ENCODE measurements at regions not wholly inside any gene's neighbourhood (a gene's known extent, or its start where the extent isn't known, plus 50 kb on each side); places are given as distances from the start of the nearest gene placed in this dataset.

DNA sequence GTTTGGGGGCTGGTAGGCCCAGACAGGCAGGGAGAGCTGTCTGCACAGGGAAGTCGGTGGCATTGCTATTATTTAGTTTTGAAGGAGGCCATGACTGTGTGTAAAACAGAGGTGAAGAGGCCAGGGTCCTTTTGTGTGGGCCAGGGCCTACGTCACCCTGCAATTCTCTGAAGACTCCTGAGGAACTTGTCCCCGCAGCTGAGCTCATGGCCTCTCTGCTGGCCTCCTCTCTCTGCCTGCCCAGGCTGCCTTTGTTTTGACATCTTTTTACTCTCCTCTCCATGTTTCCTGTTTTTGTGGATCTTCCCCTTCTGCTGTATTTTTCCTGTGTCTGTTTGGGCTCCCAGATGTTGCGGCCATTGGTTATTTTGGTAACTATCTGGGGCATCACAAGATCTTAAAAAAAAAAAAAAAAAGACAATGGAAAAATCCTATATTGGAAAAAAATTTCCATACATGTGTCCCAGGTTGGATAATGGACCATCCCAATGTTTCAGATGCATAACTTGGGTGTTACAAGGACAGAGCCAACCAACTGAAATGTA lies 280.7 kb downstream of the RPS6KC1 start:
- Histone ChIP-seq H3K79me2 (ENCODE audit: low read length) (no peaks in the 10 kb centered on the region), H2AFZ (ENCODE audit: low read length) (no peak overlapping the region)

DNA sequence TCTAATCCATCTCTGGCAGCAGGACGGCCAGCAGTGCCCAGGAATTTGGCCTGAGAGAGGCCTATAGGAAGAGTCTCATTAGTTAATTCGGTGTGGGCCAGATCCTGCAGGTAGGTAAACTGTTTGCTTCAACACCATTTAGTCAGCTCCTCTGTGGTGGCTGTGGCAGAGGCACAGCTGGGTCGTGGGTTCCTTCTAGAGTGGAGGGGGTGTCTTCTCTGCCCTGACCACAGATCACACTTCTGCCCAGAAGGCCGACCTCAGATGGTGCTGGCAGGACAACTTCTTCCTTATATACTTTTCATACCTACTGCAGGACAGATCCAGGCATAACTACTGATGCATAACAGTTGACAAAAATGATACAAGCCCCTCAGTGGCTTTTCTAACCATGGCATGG lies 281.4 kb downstream of the RPS6KC1 start:
- Histone ChIP-seq H3K36me3 (replicated peaks; ENCODE audit: insufficient read depth, low read length) (no peaks in the 10 kb centered on the region), H3F3A (ENCODE audit: insufficient read depth, low read length) (no peaks in the 10 kb centered on the region)

More for the DNA sequence above, 280.7 kb downstream of the RPS6KC1 start:
- Histone ChIP-seq H3K9ac (ENCODE audit: low read length) (no peak overlapping the region), H3K9me3 (replicated peaks; ENCODE audit: insufficient read depth, low read length) (no peaks in the 10 kb centered on the region), H3K27me3 (replicated peaks; ENCODE audit: insufficient read depth, low read length) (no peaks in the 10 kb centered on the region), H3F3A (ENCODE audit: insufficient read depth, low read length) (no peaks in the 10 kb centered on the region), H3K4me3 (ENCODE audit: low read length) (no peak overlapping the region), H3K27ac (ENCODE audit: low read length) (no peak overlapping the region), H3K36me3 (replicated peaks; ENCODE audit: insufficient read depth, low read length) (no peaks in the 10 kb centered on the region), H3K9me2 (replicated peaks; ENCODE audit: insufficient read depth, low read length) (no peaks in the 10 kb centered on the region), H4K20me1 (ENCODE audit: insufficient read depth, low read length) (no peaks in the 10 kb centered on the region), H3K4me1 (ENCODE audit: low read length) (no peaks in the 10 kb centered on the region), H3K4me2 (ENCODE audit: low read depth, low read length) (no peak overlapping the region)
- DNase-seq: no peak
- TF ChIP-seq, protein P1, sequence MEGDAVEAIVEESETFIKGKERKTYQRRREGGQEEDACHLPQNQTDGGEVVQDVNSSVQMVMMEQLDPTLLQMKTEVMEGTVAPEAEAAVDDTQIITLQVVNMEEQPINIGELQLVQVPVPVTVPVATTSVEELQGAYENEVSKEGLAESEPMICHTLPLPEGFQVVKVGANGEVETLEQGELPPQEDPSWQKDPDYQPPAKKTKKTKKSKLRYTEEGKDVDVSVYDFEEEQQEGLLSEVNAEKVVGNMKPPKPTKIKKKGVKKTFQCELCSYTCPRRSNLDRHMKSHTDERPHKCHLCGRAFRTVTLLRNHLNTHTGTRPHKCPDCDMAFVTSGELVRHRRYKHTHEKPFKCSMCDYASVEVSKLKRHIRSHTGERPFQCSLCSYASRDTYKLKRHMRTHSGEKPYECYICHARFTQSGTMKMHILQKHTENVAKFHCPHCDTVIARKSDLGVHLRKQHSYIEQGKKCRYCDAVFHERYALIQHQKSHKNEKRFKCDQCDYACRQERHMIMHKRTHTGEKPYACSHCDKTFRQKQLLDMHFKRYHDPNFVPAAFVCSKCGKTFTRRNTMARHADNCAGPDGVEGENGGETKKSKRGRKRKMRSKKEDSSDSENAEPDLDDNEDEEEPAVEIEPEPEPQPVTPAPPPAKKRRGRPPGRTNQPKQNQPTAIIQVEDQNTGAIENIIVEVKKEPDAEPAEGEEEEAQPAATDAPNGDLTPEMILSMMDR (IDR thresholded peaks at IDR 0.05; ENCODE audit: low read length): no peak
- no peak for TF ChIP-seq EZH2phosphoT487 (IDR thresholded peaks at IDR 0.05; ENCODE audit: low read length)
- TF ChIP-seq EZH2 (optimal IDR thresholded peaks at IDR 0.05; ENCODE audit: low read depth, low read length): no peak

DNA sequence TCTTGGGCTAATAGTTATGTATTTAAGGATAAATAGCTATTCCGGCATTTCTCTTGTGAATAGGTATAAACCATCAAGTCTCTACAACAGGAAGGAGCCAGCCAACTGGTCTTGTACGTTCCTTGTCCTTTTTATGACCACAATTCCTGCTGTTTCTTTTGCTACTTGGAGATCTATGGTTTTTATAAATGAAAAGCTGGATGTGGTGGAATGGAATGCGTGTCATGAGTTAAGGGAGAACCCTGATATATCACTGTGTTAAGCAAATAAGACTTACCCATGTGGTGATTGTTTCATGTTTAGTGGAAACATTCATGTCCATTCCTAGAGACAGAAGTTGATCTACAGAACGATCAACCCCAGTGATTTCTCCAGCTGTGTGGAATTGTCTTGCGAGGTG lies 282.1 kb downstream of the RPS6KC1 start:
- no peaks in the 10 kb centered on the region for H3F3A ChIP-seq (ENCODE audit: insufficient read depth, low read length)
- H3K9ac ChIP-seq (ENCODE audit: low read length): no peak overlapping the region
- H3K36me3 ChIP-seq (replicated peaks; ENCODE audit: insufficient read depth, low read length): no peaks in the 10 kb centered on the region
- H2AFZ ChIP-seq (ENCODE audit: low read length): no peak overlapping the region
- no peak overlapping the region for H3K4me2 ChIP-seq (ENCODE audit: low read depth, low read length)
- TF ChIP-seq EZH2phosphoT487 (IDR thresholded peaks at IDR 0.05; ENCODE audit: low read length): no peak
- TF ChIP-seq, protein P1 (IDR thresholded peaks at IDR 0.05; ENCODE audit: low read length): no peak
- TF ChIP-seq EZH2 (optimal IDR thresholded peaks at IDR 0.05; ENCODE audit: low read depth, low read length): no peak
- no peaks in the 10 kb centered on the region for H3K4me1 ChIP-seq (ENCODE audit: low read length)
- H4K20me1 ChIP-seq (ENCODE audit: insufficient read depth, low read length): no peaks in the 10 kb centered on the region
- H3K27ac ChIP-seq (ENCODE audit: low read length): no peak overlapping the region
- no peak for DNase-seq
- no peaks in the 10 kb centered on the region for H3K79me2 ChIP-seq (ENCODE audit: low read length)
- H3K9me2 ChIP-seq (replicated peaks; ENCODE audit: insufficient read depth, low read length): no peaks in the 10 kb centered on the region
- H3K27me3 ChIP-seq (replicated peaks; ENCODE audit: insufficient read depth, low read length): no peaks in the 10 kb centered on the region
- no peaks in the 10 kb centered on the region for H3K9me3 ChIP-seq (replicated peaks; ENCODE audit: insufficient read depth, low read length)
- no peak overlapping the region for H3K4me3 ChIP-seq (ENCODE audit: low read length)

More for the DNA sequence above, 281.4 kb downstream of the RPS6KC1 start:
- Histone ChIP-seq H3K4me2 (ENCODE audit: low read depth, low read length) (no peak overlapping the region), H3K27ac (ENCODE audit: low read length) (no peak overlapping the region), H3K9me3 (replicated peaks; ENCODE audit: insufficient read depth, low read length) (no peaks in the 10 kb centered on the region), H2AFZ (ENCODE audit: low read length) (no peak overlapping the region), H3K4me3 (ENCODE audit: low read length) (no peak overlapping the region), H3K79me2 (ENCODE audit: low read length) (no peaks in the 10 kb centered on the region), H4K20me1 (ENCODE audit: insufficient read depth, low read length) (no peaks in the 10 kb centered on the region), H3K4me1 (ENCODE audit: low read length) (no peaks in the 10 kb centered on the region), H3K9ac (ENCODE audit: low read length) (no peak overlapping the region), H3K27me3 (replicated peaks; ENCODE audit: insufficient read depth, low read length) (no peaks in the 10 kb centered on the region), H3K9me2 (replicated peaks; ENCODE audit: insufficient read depth, low read length) (no peaks in the 10 kb centered on the region)
- TF ChIP-seq, protein P1 (IDR thresholded peaks at IDR 0.05; ENCODE audit: low read length): no peak
- TF ChIP-seq EZH2phosphoT487 (IDR thresholded peaks at IDR 0.05; ENCODE audit: low read length) (no peak), EZH2 (optimal IDR thresholded peaks at IDR 0.05; ENCODE audit: low read depth, low read length) (no peak)
- DNase-seq: no peak

Measured in MM.1S (cell line).